ENCODE measurements at regions not wholly inside any gene's neighbourhood (a gene's known extent, or its start where the extent isn't known, plus 50 kb on each side); places are given as distances from the start of the nearest gene placed in this dataset.
A peak's percentile ranks its signal among the peaks of the same experiment; 100 is the strongest.

DNA sequence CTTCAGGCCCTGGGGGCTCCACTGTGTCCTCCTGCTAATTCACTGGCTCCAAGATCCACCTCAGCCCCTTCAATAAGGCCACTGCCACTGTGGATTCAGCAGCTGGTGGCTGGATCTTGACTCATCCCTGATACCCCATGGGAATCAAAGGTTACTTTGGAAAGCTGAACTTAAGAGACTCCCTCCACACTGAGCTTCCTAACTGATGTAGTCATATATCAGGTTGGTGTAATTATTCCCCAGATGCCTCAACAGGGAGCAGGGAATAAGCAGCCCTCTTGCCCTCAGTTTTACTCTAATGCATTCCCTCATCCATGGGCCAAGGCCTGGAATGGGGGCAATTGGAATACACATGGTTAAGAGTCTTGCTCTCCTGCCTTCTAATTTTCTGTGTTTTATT lies 164.6 kb downstream of the FASLG start:
- Histone ChIP-seq H3K36me3 (no peaks in the 10 kb centered on the region), H3K9me3 (no peaks in the 10 kb centered on the region), H3K27ac (peak overlapping the region in 1 of 4 donors; percentile 7), H3K4me1 (peaks cover 0 to 28% (median 12%) of the 10 kb centered on the region in 3 donors), H3K27me3 (no peaks in the 10 kb centered on the region), H3K4me3 (no peak overlapping the region)
- intact Hi-C loops (cut with DNase I) = no loop called here
- TF ChIP-seq POLR2A (IDR thresholded peaks at IDR 0.05) = no peak
- TF ChIP-seq, protein P1, sequence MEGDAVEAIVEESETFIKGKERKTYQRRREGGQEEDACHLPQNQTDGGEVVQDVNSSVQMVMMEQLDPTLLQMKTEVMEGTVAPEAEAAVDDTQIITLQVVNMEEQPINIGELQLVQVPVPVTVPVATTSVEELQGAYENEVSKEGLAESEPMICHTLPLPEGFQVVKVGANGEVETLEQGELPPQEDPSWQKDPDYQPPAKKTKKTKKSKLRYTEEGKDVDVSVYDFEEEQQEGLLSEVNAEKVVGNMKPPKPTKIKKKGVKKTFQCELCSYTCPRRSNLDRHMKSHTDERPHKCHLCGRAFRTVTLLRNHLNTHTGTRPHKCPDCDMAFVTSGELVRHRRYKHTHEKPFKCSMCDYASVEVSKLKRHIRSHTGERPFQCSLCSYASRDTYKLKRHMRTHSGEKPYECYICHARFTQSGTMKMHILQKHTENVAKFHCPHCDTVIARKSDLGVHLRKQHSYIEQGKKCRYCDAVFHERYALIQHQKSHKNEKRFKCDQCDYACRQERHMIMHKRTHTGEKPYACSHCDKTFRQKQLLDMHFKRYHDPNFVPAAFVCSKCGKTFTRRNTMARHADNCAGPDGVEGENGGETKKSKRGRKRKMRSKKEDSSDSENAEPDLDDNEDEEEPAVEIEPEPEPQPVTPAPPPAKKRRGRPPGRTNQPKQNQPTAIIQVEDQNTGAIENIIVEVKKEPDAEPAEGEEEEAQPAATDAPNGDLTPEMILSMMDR (IDR thresholded peaks at IDR 0.05) = no peak
- no peak for DNase-seq

GRCh38 chr1:172824209-172824608 lies 165.3 kb downstream of the FASLG start:
- H3K4me1 ChIP-seq = peaks cover 0 to 21% (median 10%) of the 10 kb centered on the region in 3 donors
- H3K4me3 ChIP-seq = no peak overlapping the region
- H3K36me3 ChIP-seq = no peaks in the 10 kb centered on the region
- H3K9me3 ChIP-seq = no peaks in the 10 kb centered on the region
- H3K27ac ChIP-seq = no peak overlapping the region
- intact Hi-C loops (cut with DNase I) = no loop called here
- DNase-seq = no peak
- H3K27me3 ChIP-seq = no peaks in the 10 kb centered on the region
- WGBS, 2 donors = 74 to 92% methylated on average over 3 of the region's 3 CpGs
- no peak for TF ChIP-seq POLR2A (IDR thresholded peaks at IDR 0.05)
- TF ChIP-seq, protein P1 (IDR thresholded peaks at IDR 0.05) = no peak

GRCh38 chr1:172826096-172826741 lies 167.3 kb downstream of the FASLG start:
- Histone ChIP-seq H3K27ac (peak overlapping the region; percentile 58 to 89 (median 82)), H3K4me1 (peaks cover 0 to 20% (median 10%) of the 10 kb centered on the region in 3 donors), H3K4me3 (peak overlapping the region in 3 of 4 donors; percentile 1 to 55 (median 11)), H3K9me3 (no peaks in the 10 kb centered on the region), H3K27me3 (no peaks in the 10 kb centered on the region), H3K36me3 (no peaks in the 10 kb centered on the region)
- DNase-seq = no peak
- intact Hi-C loops (cut with DNase I) = loop anchor here (5.0 kb wide), 1 partner anchor 376 kb away; no protein-coding TSS in a partner anchor
- 24 to 32% methylated on average over 10 of the region's 10 CpGs for WGBS, 2 donors
- TF ChIP-seq, protein P1 (IDR thresholded peaks at IDR 0.05) = peak; percentile 26 to 78 (median 60)
- no peak for TF ChIP-seq POLR2A (IDR thresholded peaks at IDR 0.05)

GRCh38 chr1:172827301-172827700 lies 168.4 kb downstream of the FASLG start:
- Histone ChIP-seq H3K9me3 (no peaks in the 10 kb centered on the region), H3K36me3 (no peaks in the 10 kb centered on the region), H3K27me3 (no peaks in the 10 kb centered on the region), H3K4me1 (peaks cover 0 to 20% (median 10%) of the 10 kb centered on the region in 3 donors), H3K4me3 (no peak overlapping the region), H3K27ac (peak overlapping the region in 3 of 4 donors; percentile 81 to 89 (median 82))
- no peak for DNase-seq
- 58 to 67% methylated on average over 1 of the region's 1 CpG for WGBS, 2 donors
- TF ChIP-seq, protein P1 (IDR thresholded peaks at IDR 0.05) = no peak
- no peak for TF ChIP-seq POLR2A (IDR thresholded peaks at IDR 0.05)
- intact Hi-C loops (cut with DNase I) = loop anchor here (5.0 kb wide), 1 partner anchor 375 kb away; no protein-coding TSS in a partner anchor

DNA sequence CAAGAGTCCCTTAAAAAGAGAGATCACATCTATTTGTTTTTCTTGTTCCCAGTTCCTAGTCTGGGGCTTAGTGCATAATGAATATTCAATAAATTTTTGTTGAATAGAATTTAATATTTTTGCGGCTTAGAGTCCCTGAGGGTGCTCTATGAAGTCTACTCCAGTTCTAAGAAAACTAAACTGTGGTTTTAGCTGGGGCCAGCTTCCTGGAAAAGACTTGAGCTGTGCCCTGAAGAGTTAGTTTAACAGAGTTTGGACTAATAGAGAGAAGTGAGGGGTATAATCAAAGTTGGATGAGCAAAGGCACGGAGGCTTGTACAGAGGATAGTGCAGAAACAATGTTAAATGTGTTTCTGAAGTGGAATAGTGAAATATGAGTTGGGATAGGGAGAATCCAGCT lies 168.9 kb downstream of the FASLG start:
- no peak for DNase-seq
- Histone ChIP-seq H3K4me3 (no peak overlapping the region), H3K27me3 (no peaks in the 10 kb centered on the region), H3K27ac (peak overlapping the region in 2 of 4 donors; percentile 81 to 82), H3K4me1 (peaks cover 0 to 20% (median 10%) of the 10 kb centered on the region in 3 donors), H3K9me3 (no peaks in the 10 kb centered on the region), H3K36me3 (no peaks in the 10 kb centered on the region)
- TF ChIP-seq, protein P1 (IDR thresholded peaks at IDR 0.05) = no peak
- no peak for TF ChIP-seq POLR2A (IDR thresholded peaks at IDR 0.05)
- intact Hi-C loops (cut with DNase I) = loop anchor here (5.0 kb wide), 1 partner anchor 374 kb away; no protein-coding TSS in a partner anchor
- WGBS, 2 donors = 72 to 76% methylated on average over 2 of the region's 2 CpGs
